Liver (tissue), 8 donors: ENCODE measurements at regions not wholly inside any gene's neighbourhood (a gene's known extent, or its start where the extent isn't known, plus 50 kb on each side); places are given as distances from the start of the nearest gene placed in this dataset.

ENCODE experiments used
- DNase-seq: peaks from one replicate; pipeline ENCODE4 v3.0.0-alpha.2; 2017; ENCODE audit warnings: low spot score
- H3K27ac ChIP-seq, 2 donors: one replicate each; pipeline ENCODE4 v1.7.0; 2013; ENCODE audit warnings: inconsistent platforms in 2 of 2, low read length in 2 of 2, control low read depth in 1 of 2, low read depth in 1 of 2, mild to moderate bottlenecking in 1 of 2
- H3K27me3 ChIP-seq, 4 donors: one replicate each; pipeline versions ENCODE4 v1.6.1 to v1.7.0; 2013; ENCODE audit warnings: low read length in 3 of 4, inconsistent platforms in 1 of 4, mild to moderate bottlenecking in 1 of 4, moderate library complexity in 1 of 4; ENCODE audit not compliant: control insufficient read depth in 4 of 4, insufficient read depth in 4 of 4
- H3K36me3 ChIP-seq, 4 donors: one replicate each; pipeline versions ENCODE4 v1.6.1 to v1.7.0; 2013; ENCODE audit warnings: low read length in 3 of 4, mild to moderate bottlenecking in 3 of 4, low read depth in 1 of 4, moderate library complexity in 1 of 4; ENCODE audit not compliant: control insufficient read depth in 4 of 4, insufficient read depth in 3 of 4
- H3K4me1 ChIP-seq, 4 donors: one replicate each; pipeline versions ENCODE4 v1.6.1 to v1.7.0; 2013; ENCODE audit warnings: low read length in 3 of 4, mild to moderate bottlenecking in 3 of 4, moderate library complexity in 1 of 4; ENCODE audit not compliant: control insufficient read depth in 4 of 4, insufficient read depth in 4 of 4
- H3K4me3 ChIP-seq, 3 donors: one replicate each; pipeline versions ENCODE4 v1.6.1 to v1.7.0; 2013; ENCODE audit warnings: low read length in 3 of 3, control low read depth in 1 of 3, low read depth in 1 of 3, mild to moderate bottlenecking in 1 of 3
- H3K9ac ChIP-seq, 2 donors: one replicate each; pipeline ENCODE4 v1.7.0; 2013; ENCODE audit warnings: low read length in 2 of 2, mild to moderate bottlenecking in 2 of 2, moderate library complexity in 2 of 2, control low read depth in 1 of 2, low read depth in 1 of 2
- H3K9me3 ChIP-seq, 4 donors: one replicate each; pipeline versions ENCODE4 v1.6.1 to v1.7.0; 2013; ENCODE audit warnings: low read length in 3 of 4; ENCODE audit not compliant: control insufficient read depth in 4 of 4
- CTCF ChIP-seq: fragments of 150-350 bp; IDR thresholded peaks from 2 replicates; pipeline ENCODE4 v1.5.1; 2017; ENCODE audit warnings: improper control_type of control experiment, low read depth, low read length; ENCODE audit not compliant: missing input control
- HNF4A ChIP-seq, 2 donors: conservative IDR thresholded peaks; 2 replicates each; pipeline ENCODE4 v1.6.1; 2016; ENCODE audit warnings: antibody characterized with exemption in 2 of 2, mild to moderate bottlenecking in 2 of 2
- HNF4G ChIP-seq: IDR thresholded peaks from 2 replicates; pipeline ENCODE4 v1.6.1; 2016; ENCODE audit warnings: antibody characterized with exemption
- NR2F2 ChIP-seq: IDR thresholded peaks from 2 replicates; pipeline ENCODE4 v1.6.1; 2016; ENCODE audit warnings: antibody characterized with exemption
- RXRA ChIP-seq, 2 donors: IDR thresholded peaks; 2 replicates each; pipeline ENCODE4 v1.6.1; 2017 to 2018; ENCODE audit warnings: antibody characterized with exemption in 2 of 2, mild to moderate bottlenecking in 1 of 2
- SP1 ChIP-seq: IDR thresholded peaks from 2 replicates; pipeline ENCODE4 v1.6.1; 2018; ENCODE audit warnings: antibody characterized with exemption, mild to moderate bottlenecking
- TAF1 ChIP-seq: conservative IDR thresholded peaks from 2 replicates; pipeline ENCODE4 v1.6.1; 2016; ENCODE audit warnings: antibody characterized with exemption, mild to moderate bottlenecking
- YY1 ChIP-seq: IDR thresholded peaks from 2 replicates; pipeline ENCODE4 v1.6.1; 2016; ENCODE audit warnings: antibody characterized with exemption, mild to moderate bottlenecking
- WGBS: extraction: QIAGEN DNeasy Blood & Tissue Kit; methylation state at CpG from one replicate; pipeline ENCODE4 v1.1.7; 2013; 5-methylcytosine and 5-hydroxymethylcytosine counted together
- TF ChIP-seq, protein P1 (sequence below): IDR thresholded peaks from 2 replicates; pipeline ENCODE4 v1.6.1; 2016; ENCODE audit warnings: antibody characterized with exemption
- donor health status: healthy.
- donor health status: healthy.
- donor health status: healthy.
- donor health status: healthy.
- donor health status: healthy.

DNA sequence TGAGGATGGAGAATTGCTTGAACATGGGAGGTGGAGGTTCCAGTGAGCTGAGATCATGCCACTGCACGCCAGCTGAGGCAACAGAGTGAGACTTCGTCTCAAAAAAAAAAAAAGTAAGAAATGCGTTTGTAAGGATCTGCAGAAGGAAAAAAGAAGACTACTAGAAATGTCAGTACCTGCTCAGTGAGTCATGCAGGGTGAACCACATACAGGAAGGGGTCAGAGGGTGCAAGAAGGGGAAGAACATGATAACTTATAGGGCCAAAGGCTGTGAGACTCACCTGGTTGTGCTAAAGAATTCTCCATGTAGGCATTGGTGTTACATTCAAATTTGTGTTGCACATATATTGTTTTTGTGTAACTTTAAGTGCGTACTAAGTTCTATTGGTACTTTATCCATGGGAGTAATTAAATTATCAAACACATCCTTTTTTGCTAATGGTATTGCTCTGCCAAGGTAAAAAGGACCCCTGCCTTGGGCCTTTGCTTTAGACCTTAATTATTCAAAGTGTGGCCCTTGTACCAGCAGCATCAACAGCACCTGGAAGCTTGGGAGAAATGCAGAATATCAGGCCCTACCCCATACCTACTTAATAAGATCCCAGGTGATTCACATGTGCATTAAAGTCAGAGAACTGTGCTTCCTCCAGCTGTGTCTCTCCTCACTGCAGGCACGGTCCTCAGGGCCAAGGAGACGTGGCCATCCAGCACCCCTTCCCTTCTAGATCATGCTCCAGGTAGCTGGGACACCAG lies 96.4 kb upstream of the PPP2R5A start (continued):
- TF ChIP-seq CTCF = no peak
- TF ChIP-seq SP1 = no peak
- TF ChIP-seq HNF4A (conservative IDR thresholded peaks at IDR 0.05) = no peak
- TF ChIP-seq, protein P1, sequence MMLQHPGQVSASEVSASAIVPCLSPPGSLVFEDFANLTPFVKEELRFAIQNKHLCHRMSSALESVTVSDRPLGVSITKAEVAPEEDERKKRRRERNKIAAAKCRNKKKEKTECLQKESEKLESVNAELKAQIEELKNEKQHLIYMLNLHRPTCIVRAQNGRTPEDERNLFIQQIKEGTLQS = no peak

DNA sequence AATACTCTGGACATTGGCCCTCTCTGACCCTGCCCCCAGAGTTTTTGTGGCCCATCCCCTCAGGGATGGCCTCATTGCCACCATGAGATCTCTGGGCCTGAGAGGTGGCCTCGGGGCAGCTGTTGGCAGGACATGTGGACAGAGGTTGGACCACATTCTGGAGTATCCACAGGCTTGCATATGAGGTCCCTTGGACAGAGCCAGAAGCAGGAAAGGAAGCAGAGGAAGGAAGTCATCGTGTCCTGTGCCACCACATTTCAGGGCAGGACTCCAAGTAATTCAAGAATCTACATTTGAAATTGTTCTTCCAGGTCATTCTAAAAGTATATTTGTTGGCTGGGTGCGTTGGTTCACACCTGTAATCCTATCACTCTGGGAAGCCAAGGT lies 95.9 kb upstream of the PPP2R5A start:
- TF ChIP-seq HNF4G = no peak
- no peak for TF ChIP-seq SP1
- peak; percentile 17 for TF ChIP-seq NR2F2
- Histone ChIP-seq H3K9me3 (no peaks in the 10 kb centered on the region), H3K4me3 (no peak overlapping the region), H3K9ac (no peak overlapping the region), H3K36me3 (no peaks in the 10 kb centered on the region), H3K27me3 (no peaks in the 10 kb centered on the region), H3K4me1 (no peaks in the 10 kb centered on the region), H3K27ac (no peak overlapping the region)
- no peak for DNase-seq
- 77% methylated on average over 3 of the region's 3 CpGs for WGBS

DNA sequence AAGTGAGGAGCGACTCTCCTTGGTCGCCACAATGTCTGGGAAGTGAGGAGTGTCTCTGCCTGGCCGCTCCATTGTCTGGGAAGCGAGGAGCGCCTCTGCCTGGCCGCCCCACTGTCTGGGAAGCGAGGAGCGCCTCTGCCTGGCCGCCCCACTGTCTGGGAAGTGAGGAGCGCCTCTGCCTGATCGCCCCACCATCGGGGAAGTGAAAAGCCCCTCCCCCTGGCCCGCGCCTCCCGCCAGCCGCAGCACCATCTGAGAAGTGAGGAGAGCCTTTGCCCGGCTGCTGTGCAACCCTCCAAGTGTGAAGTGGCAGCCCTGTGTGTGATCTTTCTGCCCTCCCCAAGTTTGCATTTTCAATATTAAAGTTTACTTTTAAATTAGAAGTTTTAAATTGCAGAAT lies 95.0 kb upstream of the PPP2R5A start:
- H3K9me3 ChIP-seq = no peaks in the 10 kb centered on the region
- TF ChIP-seq YY1 (no peak), TAF1 (no peak), RXRA (IDR thresholded peaks at IDR 0.05) (no peak), HNF4G (no peak), CTCF (no peak), HNF4A (conservative IDR thresholded peaks at IDR 0.05) (no peak)
- TF ChIP-seq, protein P1 = no peak
- no peak for DNase-seq
- 89% methylated on average over 17 of the region's 17 CpGs for WGBS
- H3K27me3 ChIP-seq = no peaks in the 10 kb centered on the region
- no peaks in the 10 kb centered on the region for H3K36me3 ChIP-seq
- H3K27ac ChIP-seq = no peak overlapping the region
- H3K4me1 ChIP-seq = no peaks in the 10 kb centered on the region
- no peak overlapping the region for H3K4me3 ChIP-seq
- H3K9ac ChIP-seq = no peak overlapping the region
